ENCODE measurements at regions not wholly inside any gene's neighbourhood (a gene's known extent, or its start where the extent isn't known, plus 50 kb on each side); places are given as distances from the start of the nearest gene placed in this dataset.

GRCh38 chr11:116590844-116591570 is 181.8 kb downstream of the BUD13 start:
- Histone ChIP-seq H3K27me3 (ENCODE audit: control insufficient read depth in 4 of 4, insufficient read depth in 4 of 4, low read length in 3 of 4) (no peaks in the 10 kb centered on the region), H3K9ac (ENCODE audit: low read depth in 1 of 2, low read length in 2 of 2) (no peak overlapping the region), H3K4me1 (ENCODE audit: control insufficient read depth in 4 of 4, insufficient read depth in 4 of 4, low read length in 3 of 4) (no peaks in the 10 kb centered on the region), H3K9me3 (ENCODE audit: control insufficient read depth in 4 of 4, low read length in 3 of 4) (no peaks in the 10 kb centered on the region), H3K27ac (ENCODE audit: low read depth in 1 of 2, low read length in 2 of 2) (no peak overlapping the region), H3K36me3 (ENCODE audit: control insufficient read depth in 4 of 4, insufficient read depth in 3 of 4, low read depth in 1 of 4, low read length in 3 of 4) (peaks cover 0 to 3% (median 0%) of the 10 kb centered on the region in 4 donors), H3K4me3 (ENCODE audit: low read depth in 1 of 3, low read length in 3 of 3) (no peak overlapping the region)
- TF ChIP-seq RAD21 (IDR thresholded peaks at IDR 0.05) = no peak
- no peak for TF ChIP-seq JUND (IDR thresholded peaks at IDR 0.05)
- TF ChIP-seq HNF4A (conservative IDR thresholded peaks at IDR 0.05) = no peak
- 78% methylated on average over 10 of the region's 10 CpGs for WGBS
- DNase-seq (ENCODE audit: low spot score) = no peak

GRCh38 chr11:116589402-116589801 is 183.4 kb downstream of the BUD13 start:
- TF ChIP-seq FOXA2 (IDR thresholded peaks at IDR 0.05) (no peak), EGR1 (IDR thresholded peaks at IDR 0.05; ENCODE audit: low read depth in 2 of 2) (no peak), SP1 (IDR thresholded peaks at IDR 0.05) (no peak), YY1 (IDR thresholded peaks at IDR 0.05) (no peak), FOXA1 (IDR thresholded peaks at IDR 0.05) (no peak), HNF4A (conservative IDR thresholded peaks at IDR 0.05) (no peak), HNF4G (IDR thresholded peaks at IDR 0.05) (no peak), JUND (IDR thresholded peaks at IDR 0.05) (no peak), TAF1 (conservative IDR thresholded peaks at IDR 0.05) (no peak), NR2F2 (IDR thresholded peaks at IDR 0.05) (no peak), GABPA (IDR thresholded peaks at IDR 0.05 in 1 of 2, conservative IDR thresholded peaks at IDR 0.05 in 1 of 2) (no peak), RAD21 (IDR thresholded peaks at IDR 0.05) (no peak), MAX (IDR thresholded peaks at IDR 0.05) (no peak), RXRA (IDR thresholded peaks at IDR 0.05) (no peak)
- TF ChIP-seq, protein P1, sequence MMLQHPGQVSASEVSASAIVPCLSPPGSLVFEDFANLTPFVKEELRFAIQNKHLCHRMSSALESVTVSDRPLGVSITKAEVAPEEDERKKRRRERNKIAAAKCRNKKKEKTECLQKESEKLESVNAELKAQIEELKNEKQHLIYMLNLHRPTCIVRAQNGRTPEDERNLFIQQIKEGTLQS (IDR thresholded peaks at IDR 0.05) = no peak
- TF ChIP-seq, protein P2, sequence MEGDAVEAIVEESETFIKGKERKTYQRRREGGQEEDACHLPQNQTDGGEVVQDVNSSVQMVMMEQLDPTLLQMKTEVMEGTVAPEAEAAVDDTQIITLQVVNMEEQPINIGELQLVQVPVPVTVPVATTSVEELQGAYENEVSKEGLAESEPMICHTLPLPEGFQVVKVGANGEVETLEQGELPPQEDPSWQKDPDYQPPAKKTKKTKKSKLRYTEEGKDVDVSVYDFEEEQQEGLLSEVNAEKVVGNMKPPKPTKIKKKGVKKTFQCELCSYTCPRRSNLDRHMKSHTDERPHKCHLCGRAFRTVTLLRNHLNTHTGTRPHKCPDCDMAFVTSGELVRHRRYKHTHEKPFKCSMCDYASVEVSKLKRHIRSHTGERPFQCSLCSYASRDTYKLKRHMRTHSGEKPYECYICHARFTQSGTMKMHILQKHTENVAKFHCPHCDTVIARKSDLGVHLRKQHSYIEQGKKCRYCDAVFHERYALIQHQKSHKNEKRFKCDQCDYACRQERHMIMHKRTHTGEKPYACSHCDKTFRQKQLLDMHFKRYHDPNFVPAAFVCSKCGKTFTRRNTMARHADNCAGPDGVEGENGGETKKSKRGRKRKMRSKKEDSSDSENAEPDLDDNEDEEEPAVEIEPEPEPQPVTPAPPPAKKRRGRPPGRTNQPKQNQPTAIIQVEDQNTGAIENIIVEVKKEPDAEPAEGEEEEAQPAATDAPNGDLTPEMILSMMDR (IDR thresholded peaks at IDR 0.05; ENCODE audit: low read depth, low read length, missing input control) = no peak
- TF ChIP-seq, protein P3, sequence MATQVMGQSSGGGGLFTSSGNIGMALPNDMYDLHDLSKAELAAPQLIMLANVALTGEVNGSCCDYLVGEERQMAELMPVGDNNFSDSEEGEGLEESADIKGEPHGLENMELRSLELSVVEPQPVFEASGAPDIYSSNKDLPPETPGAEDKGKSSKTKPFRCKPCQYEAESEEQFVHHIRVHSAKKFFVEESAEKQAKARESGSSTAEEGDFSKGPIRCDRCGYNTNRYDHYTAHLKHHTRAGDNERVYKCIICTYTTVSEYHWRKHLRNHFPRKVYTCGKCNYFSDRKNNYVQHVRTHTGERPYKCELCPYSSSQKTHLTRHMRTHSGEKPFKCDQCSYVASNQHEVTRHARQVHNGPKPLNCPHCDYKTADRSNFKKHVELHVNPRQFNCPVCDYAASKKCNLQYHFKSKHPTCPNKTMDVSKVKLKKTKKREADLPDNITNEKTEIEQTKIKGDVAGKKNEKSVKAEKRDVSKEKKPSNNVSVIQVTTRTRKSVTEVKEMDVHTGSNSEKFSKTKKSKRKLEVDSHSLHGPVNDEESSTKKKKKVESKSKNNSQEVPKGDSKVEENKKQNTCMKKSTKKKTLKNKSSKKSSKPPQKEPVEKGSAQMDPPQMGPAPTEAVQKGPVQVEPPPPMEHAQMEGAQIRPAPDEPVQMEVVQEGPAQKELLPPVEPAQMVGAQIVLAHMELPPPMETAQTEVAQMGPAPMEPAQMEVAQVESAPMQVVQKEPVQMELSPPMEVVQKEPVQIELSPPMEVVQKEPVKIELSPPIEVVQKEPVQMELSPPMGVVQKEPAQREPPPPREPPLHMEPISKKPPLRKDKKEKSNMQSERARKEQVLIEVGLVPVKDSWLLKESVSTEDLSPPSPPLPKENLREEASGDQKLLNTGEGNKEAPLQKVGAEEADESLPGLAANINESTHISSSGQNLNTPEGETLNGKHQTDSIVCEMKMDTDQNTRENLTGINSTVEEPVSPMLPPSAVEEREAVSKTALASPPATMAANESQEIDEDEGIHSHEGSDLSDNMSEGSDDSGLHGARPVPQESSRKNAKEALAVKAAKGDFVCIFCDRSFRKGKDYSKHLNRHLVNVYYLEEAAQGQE (IDR thresholded peaks at IDR 0.05) = no peak
- Histone ChIP-seq H3K4me3 (ENCODE audit: low read depth in 1 of 3, low read length in 3 of 3) (no peak overlapping the region), H3K36me3 (ENCODE audit: control insufficient read depth in 4 of 4, insufficient read depth in 3 of 4, low read depth in 1 of 4, low read length in 3 of 4) (peaks cover 0 to 3% (median 0%) of the 10 kb centered on the region in 4 donors), H3K9me3 (ENCODE audit: control insufficient read depth in 4 of 4, low read length in 3 of 4) (no peaks in the 10 kb centered on the region), H3K27ac (ENCODE audit: low read depth in 1 of 2, low read length in 2 of 2) (no peak overlapping the region), H3K9ac (ENCODE audit: low read depth in 1 of 2, low read length in 2 of 2) (no peak overlapping the region), H3K4me1 (ENCODE audit: control insufficient read depth in 4 of 4, insufficient read depth in 4 of 4, low read length in 3 of 4) (no peaks in the 10 kb centered on the region), H3K27me3 (ENCODE audit: control insufficient read depth in 4 of 4, insufficient read depth in 4 of 4, low read length in 3 of 4) (no peaks in the 10 kb centered on the region)
- WGBS = 83% methylated on average over 5 of the region's 5 CpGs
- DNase-seq (ENCODE audit: low spot score) = no peak
